Glomerular visceral epithelial cell (primary cell): ENCODE measurements at regions not wholly inside any gene's neighbourhood (a gene's known extent, or its start where the extent isn't known, plus 50 kb on each side); places are given as distances from the start of the nearest gene placed in this dataset.
"Not testable (repeated sequence)": the region's sequence is repeated elsewhere in the genome, so short reads cannot be mapped to it uniquely, and the experiment has no call there.

Experiments
- DNase-seq: peaks from one replicate; pipeline ENCODE4 v3.0.0-alpha.2; 2016; ENCODE audit errors: extremely low spot score

- DNase-seq, result no peak
Measured at GRCh38 chr6:150739711-150740349, 125.7 kb upstream of the MTHFD1L start.

GRCh38 chr6:150740453-150740852, 125.0 kb upstream of the MTHFD1L start:
- DNase-seq, result no peak

- no peak for DNase-seq
Measured at GRCh38 chr6:150741633-150742200, 123.8 kb upstream of the MTHFD1L start.

- DNase-seq, result no peak
Measured at GRCh38 chr6:150744522-150745260, 120.8 kb upstream of the MTHFD1L start.

GRCh38 chr6:150745896-150746295, 119.6 kb upstream of the MTHFD1L start:
- no peak for DNase-seq

GRCh38 chr6:150747155-150747554, 118.3 kb upstream of the MTHFD1L start:
- no peak for DNase-seq

- DNase-seq, result no peak
Measured at GRCh38 chr6:150749091-150749670, 116.3 kb upstream of the MTHFD1L start.

GRCh38 chr6:150751296-150751695, 114.2 kb upstream of the MTHFD1L start:
- DNase-seq, result peak; percentile 12

GRCh38 chr6:150752409-150752808, 113.1 kb upstream of the MTHFD1L start:
- DNase-seq, result no peak

GRCh38 chr6:150753371-150754064, 112.0 kb upstream of the MTHFD1L start:
- DNase-seq, result no peak

- DNase-seq, result no peak
Measured at GRCh38 chr6:150755042-150755441, 110.5 kb upstream of the MTHFD1L start.

GRCh38 chr6:150755524-150755923, 110.0 kb upstream of the MTHFD1L start:
- no peak for DNase-seq

- peak; percentile 10 for DNase-seq
Measured at GRCh38 chr6:150756173-150756572, 109.3 kb upstream of the MTHFD1L start.

GRCh38 chr6:150757807-150758206, 107.7 kb upstream of the MTHFD1L start:
- not testable (repeated sequence) for DNase-seq

- no peak for DNase-seq
Measured at GRCh38 chr6:150759483-150759882, 106.0 kb upstream of the MTHFD1L start.

- DNase-seq, result no peak
Measured at GRCh38 chr6:150761771-150762170, 103.7 kb upstream of the MTHFD1L start.

GRCh38 chr6:150764334-150765066, 101.0 kb upstream of the MTHFD1L start:
- DNase-seq, result no peak

- DNase-seq, result no peak
Measured at GRCh38 chr6:150765067-150765764, 100.3 kb upstream of the MTHFD1L start.

GRCh38 chr6:150766201-150766997, 99.1 kb upstream of the MTHFD1L start:
- peak; percentile 8 for DNase-seq

- no peak for DNase-seq
Measured at GRCh38 chr6:150767161-150767560, 98.3 kb upstream of the MTHFD1L start.
